ENCODE measurements at regions not wholly inside any gene's neighbourhood (a gene's known extent, or its start where the extent isn't known, plus 50 kb on each side); places are given as distances from the start of the nearest gene placed in this dataset.

- TF ChIP-seq, protein P1, sequence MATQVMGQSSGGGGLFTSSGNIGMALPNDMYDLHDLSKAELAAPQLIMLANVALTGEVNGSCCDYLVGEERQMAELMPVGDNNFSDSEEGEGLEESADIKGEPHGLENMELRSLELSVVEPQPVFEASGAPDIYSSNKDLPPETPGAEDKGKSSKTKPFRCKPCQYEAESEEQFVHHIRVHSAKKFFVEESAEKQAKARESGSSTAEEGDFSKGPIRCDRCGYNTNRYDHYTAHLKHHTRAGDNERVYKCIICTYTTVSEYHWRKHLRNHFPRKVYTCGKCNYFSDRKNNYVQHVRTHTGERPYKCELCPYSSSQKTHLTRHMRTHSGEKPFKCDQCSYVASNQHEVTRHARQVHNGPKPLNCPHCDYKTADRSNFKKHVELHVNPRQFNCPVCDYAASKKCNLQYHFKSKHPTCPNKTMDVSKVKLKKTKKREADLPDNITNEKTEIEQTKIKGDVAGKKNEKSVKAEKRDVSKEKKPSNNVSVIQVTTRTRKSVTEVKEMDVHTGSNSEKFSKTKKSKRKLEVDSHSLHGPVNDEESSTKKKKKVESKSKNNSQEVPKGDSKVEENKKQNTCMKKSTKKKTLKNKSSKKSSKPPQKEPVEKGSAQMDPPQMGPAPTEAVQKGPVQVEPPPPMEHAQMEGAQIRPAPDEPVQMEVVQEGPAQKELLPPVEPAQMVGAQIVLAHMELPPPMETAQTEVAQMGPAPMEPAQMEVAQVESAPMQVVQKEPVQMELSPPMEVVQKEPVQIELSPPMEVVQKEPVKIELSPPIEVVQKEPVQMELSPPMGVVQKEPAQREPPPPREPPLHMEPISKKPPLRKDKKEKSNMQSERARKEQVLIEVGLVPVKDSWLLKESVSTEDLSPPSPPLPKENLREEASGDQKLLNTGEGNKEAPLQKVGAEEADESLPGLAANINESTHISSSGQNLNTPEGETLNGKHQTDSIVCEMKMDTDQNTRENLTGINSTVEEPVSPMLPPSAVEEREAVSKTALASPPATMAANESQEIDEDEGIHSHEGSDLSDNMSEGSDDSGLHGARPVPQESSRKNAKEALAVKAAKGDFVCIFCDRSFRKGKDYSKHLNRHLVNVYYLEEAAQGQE (IDR thresholded peaks at IDR 0.05; ENCODE audit: insufficient read depth in 1 of 2, low read depth in 2 of 2, low read length in 2 of 2) = no peak
- TF ChIP-seq POLR2AphosphoS5 (IDR thresholded peaks at IDR 0.05; ENCODE audit: low read depth, low read length) (no peak), TAF1 (IDR thresholded peaks at IDR 0.05; ENCODE audit: borderline replicate concordance, insufficient read depth, low read length) (no peak)
Observed at GRCh38 chr7:35448486-35448885, 194.6 kb upstream of the TBX20 start.
